ENCODE measurements at regions not wholly inside any gene's neighbourhood (a gene's known extent, or its start where the extent isn't known, plus 50 kb on each side); places are given as distances from the start of the nearest gene placed in this dataset.
"Not testable (repeated sequence)": the region's sequence is repeated elsewhere in the genome, so short reads cannot be mapped to it uniquely, and the experiment has no call there.

DNA sequence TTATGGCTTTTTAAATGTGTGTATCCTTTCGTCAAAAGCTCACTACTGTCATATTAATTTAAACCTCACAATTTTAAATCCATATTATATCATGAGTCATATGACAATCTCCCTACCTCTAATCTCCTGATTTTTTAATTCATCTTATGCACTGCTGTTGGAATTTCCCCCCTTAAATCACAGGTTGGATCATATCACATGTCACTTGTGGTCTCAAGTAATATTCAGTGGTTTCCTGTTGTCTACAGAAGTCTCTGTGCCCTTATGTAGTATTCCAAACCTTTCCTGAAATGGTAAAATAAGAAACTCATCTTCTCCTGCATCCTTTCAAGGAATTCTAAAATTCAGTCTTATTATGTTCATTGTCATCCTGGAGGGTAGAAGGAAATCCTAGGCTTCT lies 116.0 kb upstream of the CBLB start:
- intact Hi-C loops (cut with micrococcal nuclease), result no loop called here
- DNase-seq, result no peak
- CTCF ChIA-PET, result no interaction called here
- Mint-ChIP-seq H3K36me3 (ENCODE audit: low read depth) (peaks cover 4% of the 10 kb centered on the region), H3K27ac (no peak overlapping the region), H3K4me3 (no peak overlapping the region), H3K4me1 (ENCODE audit: low read depth) (peaks cover 29% of the 10 kb centered on the region), H3K9me3 (peaks cover 11% of the 10 kb centered on the region), H3K27me3 (ENCODE audit: low read depth) (no peaks in the 10 kb centered on the region)

- Mint-ChIP-seq H3K4me1 (ENCODE audit: low read depth) (peaks cover 29% of the 10 kb centered on the region), H3K9me3 (peaks cover 14% of the 10 kb centered on the region)
- H3K27ac Mint-ChIP-seq; H3K27me3 Mint-ChIP-seq (ENCODE audit: low read depth); H3K4me3 Mint-ChIP-seq; intact Hi-C loops (cut with micrococcal nuclease); DNase-seq; CTCF ChIA-PET; H3K36me3 Mint-ChIP-seq (ENCODE audit: low read depth): not testable (repeated sequence)
Observed at GRCh38 chr3:105986343-105986742, 117.5 kb upstream of the CBLB start.

DNA sequence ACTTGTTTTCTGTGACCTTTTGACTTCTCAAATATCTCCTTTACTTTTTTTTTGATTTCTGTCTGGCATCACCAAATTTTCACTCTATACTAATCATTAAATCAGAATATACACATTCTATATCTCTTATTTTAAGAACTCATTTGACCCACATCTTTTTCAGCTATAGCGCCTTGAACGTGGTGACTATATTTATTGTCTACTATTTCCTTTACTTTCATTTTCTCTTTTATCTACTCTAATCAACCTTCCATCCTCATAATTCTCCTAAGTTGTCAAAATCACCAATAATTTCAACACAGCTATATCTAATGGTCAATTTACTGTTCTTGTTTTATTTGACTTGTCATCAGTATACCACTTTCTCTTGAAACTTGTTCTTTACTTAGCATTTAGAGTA lies 119.0 kb upstream of the CBLB start:
- no peak overlapping the region for H3K4me3 Mint-ChIP-seq
- intact Hi-C loops (cut with micrococcal nuclease), result no loop called here
- peaks cover 29% of the 10 kb centered on the region for H3K4me1 Mint-ChIP-seq (ENCODE audit: low read depth)
- H3K36me3 Mint-ChIP-seq (ENCODE audit: low read depth), result peaks cover 7% of the 10 kb centered on the region
- CTCF ChIA-PET, result no interaction called here
- DNase-seq, result no peak
- no peak overlapping the region for H3K27ac Mint-ChIP-seq
- no peaks in the 10 kb centered on the region for H3K27me3 Mint-ChIP-seq (ENCODE audit: low read depth)
- peaks cover 18% of the 10 kb centered on the region for H3K9me3 Mint-ChIP-seq

DNA sequence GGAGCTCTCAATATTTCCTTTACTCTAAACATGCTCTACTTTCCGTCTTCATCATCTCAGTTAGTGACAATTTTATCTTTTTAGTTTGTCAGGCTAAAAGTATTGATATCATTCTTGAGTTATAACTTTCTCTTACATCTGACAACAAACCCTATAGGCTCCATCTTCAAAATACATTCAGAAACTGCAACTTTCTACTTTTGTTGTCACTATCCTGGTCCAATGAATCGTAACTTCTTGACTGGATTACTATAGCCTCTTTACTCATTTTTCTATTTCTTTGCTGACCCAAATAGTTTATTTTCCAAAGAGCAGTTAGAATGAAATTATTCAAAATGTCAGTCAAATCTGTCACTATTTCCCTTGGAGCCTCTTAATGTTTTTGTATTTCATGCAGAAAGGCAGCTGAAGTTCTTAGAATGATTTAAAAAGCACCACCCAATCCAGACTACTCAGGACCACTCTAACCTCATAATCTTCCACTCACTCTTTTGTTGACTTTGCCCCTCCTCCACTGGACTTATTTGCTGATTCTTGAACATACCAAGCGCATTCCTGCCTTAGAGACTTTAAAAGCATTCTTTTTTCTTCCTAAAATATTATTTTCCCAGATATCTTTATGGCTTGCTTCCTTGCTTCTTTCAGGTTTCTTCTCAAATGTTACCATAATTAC lies 119.9 kb upstream of the CBLB start:
- Mint-ChIP-seq H3K27ac (peak overlapping the region; percentile 5), H3K4me3 (no peak overlapping the region), H3K4me1 (ENCODE audit: low read depth) (peaks cover 29% of the 10 kb centered on the region), H3K36me3 (ENCODE audit: low read depth) (peaks cover 5% of the 10 kb centered on the region), H3K27me3 (ENCODE audit: low read depth) (no peaks in the 10 kb centered on the region), H3K9me3 (peaks cover 15% of the 10 kb centered on the region)
- CTCF ChIA-PET, result no interaction called here
- intact Hi-C loops (cut with micrococcal nuclease), result no loop called here
- no peak for DNase-seq

- no peaks in the 10 kb centered on the region for H3K27me3 Mint-ChIP-seq (ENCODE audit: low read depth)
- peaks cover 8% of the 10 kb centered on the region for H3K36me3 Mint-ChIP-seq (ENCODE audit: low read depth)
- no peak overlapping the region for H3K4me3 Mint-ChIP-seq
- DNase-seq, result no peak
- intact Hi-C loops (cut with micrococcal nuclease), result no loop called here
- peaks cover 23% of the 10 kb centered on the region for H3K9me3 Mint-ChIP-seq
- CTCF ChIA-PET, result no interaction called here
- H3K4me1 Mint-ChIP-seq (ENCODE audit: low read depth), result peaks cover 3% of the 10 kb centered on the region
- H3K27ac Mint-ChIP-seq, result no peak overlapping the region
Observed at GRCh38 chr3:105996781-105997180, 128.0 kb upstream of the CBLB start.

DNA sequence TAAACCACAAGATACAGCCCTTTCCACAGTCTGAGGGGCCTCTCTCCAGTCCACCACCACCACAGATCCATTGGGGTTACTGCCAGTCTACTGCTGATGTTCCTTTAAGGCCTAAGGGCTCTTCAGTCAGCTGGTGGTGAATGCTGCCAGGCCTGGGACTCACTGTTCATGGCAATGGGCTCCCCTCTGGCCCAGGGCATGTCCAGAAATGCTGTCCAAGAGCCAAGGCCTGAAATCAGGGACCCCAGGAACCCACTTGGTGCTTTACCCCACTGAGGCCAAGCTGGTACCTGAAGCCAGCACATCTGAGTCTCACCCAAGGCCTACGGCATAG lies 128.6 kb upstream of the CBLB start:
- DNase-seq, result no peak
- Mint-ChIP-seq H3K27me3 (ENCODE audit: low read depth) (no peaks in the 10 kb centered on the region), H3K4me1 (ENCODE audit: low read depth) (peaks cover 3% of the 10 kb centered on the region), H3K27ac (no peak overlapping the region), H3K9me3 (peaks cover 22% of the 10 kb centered on the region), H3K36me3 (ENCODE audit: low read depth) (peaks cover 8% of the 10 kb centered on the region), H3K4me3 (no peak overlapping the region)
- CTCF ChIA-PET, result no interaction called here
- intact Hi-C loops (cut with micrococcal nuclease), result no loop called here

DNA sequence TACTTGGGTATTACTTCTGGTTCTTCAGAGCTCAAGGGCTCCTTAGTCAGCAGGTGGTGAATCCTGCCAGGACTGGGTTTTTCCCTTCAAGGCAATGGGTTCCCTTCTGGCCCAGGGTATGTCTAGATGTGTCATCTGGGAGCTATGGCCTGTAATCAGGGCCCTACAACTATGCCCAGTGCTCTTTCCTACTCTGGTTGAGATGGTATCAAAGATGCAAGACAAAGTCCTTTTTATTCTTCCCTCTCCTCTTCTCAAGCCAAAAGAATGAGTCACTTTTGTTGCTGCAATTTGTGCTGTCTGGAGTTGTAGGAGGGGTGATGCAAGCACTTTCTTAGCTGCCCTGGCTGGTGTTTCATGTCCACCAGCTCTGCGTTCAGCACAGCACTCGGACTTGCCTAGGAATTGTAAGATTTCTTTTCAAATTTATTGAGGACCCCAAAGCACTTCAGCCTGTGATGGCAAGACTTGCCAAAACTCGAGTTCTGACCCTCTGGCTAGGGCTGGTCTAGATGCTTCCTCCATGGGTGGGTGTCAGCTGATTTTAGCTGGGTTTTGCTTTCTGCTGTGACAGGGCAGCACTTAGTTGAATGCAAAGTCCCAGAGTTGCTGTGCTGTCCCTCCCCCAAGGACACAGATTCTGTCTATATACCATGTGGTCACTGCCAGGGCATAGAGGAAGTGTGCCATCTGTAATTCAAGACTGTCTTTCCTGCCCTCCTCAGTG lies 129.2 kb upstream of the CBLB start:
- intact Hi-C loops (cut with micrococcal nuclease), result no loop called here

GRCh38 chr3:105999856-106000255 lies 131.0 kb upstream of the CBLB start:
- Mint-ChIP-seq H3K4me1 (ENCODE audit: low read depth) (peaks cover 12% of the 10 kb centered on the region), H3K4me3 (no peak overlapping the region), H3K9me3 (peaks cover 19% of the 10 kb centered on the region), H3K36me3 (ENCODE audit: low read depth) (peaks cover 4% of the 10 kb centered on the region), H3K27me3 (ENCODE audit: low read depth) (no peaks in the 10 kb centered on the region), H3K27ac (no peak overlapping the region)
- no peak for DNase-seq
- CTCF ChIA-PET, result no interaction called here
- intact Hi-C loops (cut with micrococcal nuclease), result no loop called here

More for the DNA sequence above, 129.2 kb upstream of the CBLB start:
- H3K36me3 Mint-ChIP-seq (ENCODE audit: low read depth), result peaks cover 7% of the 10 kb centered on the region
- H3K27ac Mint-ChIP-seq, result no peak overlapping the region
- no peaks in the 10 kb centered on the region for H3K27me3 Mint-ChIP-seq (ENCODE audit: low read depth)
- DNase-seq, result peak; percentile 26
- H3K4me3 Mint-ChIP-seq, result no peak overlapping the region
- peaks cover 3% of the 10 kb centered on the region for H3K4me1 Mint-ChIP-seq (ENCODE audit: low read depth)
- CTCF ChIA-PET, result no interaction called here
- peaks cover 19% of the 10 kb centered on the region for H3K9me3 Mint-ChIP-seq

DNA sequence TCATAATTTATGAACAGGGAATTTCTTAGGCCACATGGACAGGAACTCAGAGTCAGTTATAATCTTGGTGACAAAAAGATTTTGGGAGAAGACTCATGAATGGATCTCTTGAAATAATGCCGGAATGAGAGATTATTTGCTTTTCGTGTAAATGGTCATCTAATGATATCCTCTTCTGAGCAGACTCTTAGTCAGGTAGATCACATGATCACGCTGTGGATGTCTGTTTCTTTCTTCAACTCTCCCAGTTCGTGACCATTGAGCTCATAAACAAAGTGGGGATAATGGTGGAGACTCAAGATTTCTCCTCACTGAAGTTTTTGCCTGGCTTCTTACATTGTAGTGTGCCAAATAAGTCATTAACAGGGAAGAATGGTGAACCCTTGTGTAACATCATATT lies 133.1 kb upstream of the CBLB start:
- peaks cover 12% of the 10 kb centered on the region for H3K4me1 Mint-ChIP-seq (ENCODE audit: low read depth)
- H3K36me3 Mint-ChIP-seq (ENCODE audit: low read depth), result peaks cover 4% of the 10 kb centered on the region
- H3K27me3 Mint-ChIP-seq (ENCODE audit: low read depth), result no peaks in the 10 kb centered on the region
- H3K4me3 Mint-ChIP-seq, result no peak overlapping the region
- H3K27ac Mint-ChIP-seq, result no peak overlapping the region
- CTCF ChIA-PET, result interaction anchor here (0.6 kb wide), 1 partner anchor 182 kb away, joined by 3 read pairs; no protein-coding TSS in a partner anchor
- H3K9me3 Mint-ChIP-seq, result peaks cover 12% of the 10 kb centered on the region
- no peak for DNase-seq
- intact Hi-C loops (cut with micrococcal nuclease), result no loop called here

- Mint-ChIP-seq H3K27ac (no peak overlapping the region), H3K4me1 (ENCODE audit: low read depth) (peaks cover 25% of the 10 kb centered on the region), H3K9me3 (peaks cover 12% of the 10 kb centered on the region), H3K36me3 (ENCODE audit: low read depth) (peaks cover 11% of the 10 kb centered on the region), H3K4me3 (no peak overlapping the region), H3K27me3 (ENCODE audit: low read depth) (no peaks in the 10 kb centered on the region)
- CTCF ChIA-PET, result no interaction called here
- DNase-seq, result no peak
- intact Hi-C loops (cut with micrococcal nuclease), result no loop called here
Observed at GRCh38 chr3:106004137-106004681, 135.4 kb upstream of the CBLB start.

DNA sequence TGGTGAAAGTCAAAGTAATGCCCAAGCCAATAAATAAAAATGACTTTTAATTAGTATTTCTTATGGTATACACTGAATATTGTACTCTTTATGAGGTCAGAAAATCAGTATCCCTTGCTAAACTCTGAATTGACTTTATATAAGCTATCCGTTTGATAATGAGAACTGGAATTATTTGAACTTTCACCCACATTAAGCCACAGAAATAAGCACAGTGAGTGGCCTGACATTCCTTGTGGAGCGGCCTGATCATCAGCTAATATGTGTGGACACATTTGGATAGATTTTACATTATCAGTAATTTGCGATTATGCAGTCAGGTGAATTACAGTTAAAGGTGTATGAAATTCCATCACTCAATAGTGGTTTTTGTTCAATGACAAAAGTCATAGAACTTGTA lies 136.0 kb upstream of the CBLB start:
- no peak overlapping the region for H3K27ac Mint-ChIP-seq
- intact Hi-C loops (cut with micrococcal nuclease), result no loop called here
- peaks cover 8% of the 10 kb centered on the region for H3K36me3 Mint-ChIP-seq (ENCODE audit: low read depth)
- peaks cover 31% of the 10 kb centered on the region for H3K4me1 Mint-ChIP-seq (ENCODE audit: low read depth)
- CTCF ChIA-PET, result interaction anchor here (0.6 kb wide), 1 partner anchor 168 kb away, joined by 5 read pairs; no protein-coding TSS in a partner anchor
- H3K4me3 Mint-ChIP-seq, result no peak overlapping the region
- no peaks in the 10 kb centered on the region for H3K27me3 Mint-ChIP-seq (ENCODE audit: low read depth)
- DNase-seq, result no peak
- peaks cover 11% of the 10 kb centered on the region for H3K9me3 Mint-ChIP-seq

DNA sequence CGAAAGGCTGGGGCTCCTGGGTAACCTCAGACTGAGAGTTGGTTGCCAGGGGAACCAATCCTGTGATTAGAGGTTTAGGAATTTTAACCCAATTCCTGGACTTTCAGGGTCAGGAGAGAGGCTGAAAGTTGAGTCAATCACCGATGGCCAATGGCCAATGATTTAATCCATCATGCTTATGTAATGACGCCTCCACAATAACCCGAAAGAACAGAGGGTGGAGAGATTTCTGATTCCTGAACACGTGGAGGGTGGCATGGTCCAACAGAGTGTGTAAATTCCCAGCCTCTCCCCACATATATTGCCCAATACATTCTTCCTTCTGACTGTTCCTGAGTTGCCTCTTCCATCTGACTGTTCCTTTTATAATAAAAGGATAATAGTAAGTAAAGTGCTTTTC lies 137.2 kb upstream of the CBLB start:
- intact Hi-C loops (cut with micrococcal nuclease), result no loop called here
- peaks cover 43% of the 10 kb centered on the region for H3K4me1 Mint-ChIP-seq (ENCODE audit: low read depth)
- CTCF ChIA-PET, result no interaction called here
- H3K4me3 Mint-ChIP-seq, result no peak overlapping the region
- DNase-seq, result no peak
- H3K9me3 Mint-ChIP-seq, result peaks cover 9% of the 10 kb centered on the region
- no peak overlapping the region for H3K27ac Mint-ChIP-seq
- H3K36me3 Mint-ChIP-seq (ENCODE audit: low read depth), result peaks cover 7% of the 10 kb centered on the region
- no peaks in the 10 kb centered on the region for H3K27me3 Mint-ChIP-seq (ENCODE audit: low read depth)

- Mint-ChIP-seq H3K4me1 (ENCODE audit: low read depth) (peaks cover 49% of the 10 kb centered on the region), H3K36me3 (ENCODE audit: low read depth) (peaks cover 7% of the 10 kb centered on the region), H3K4me3 (no peak overlapping the region), H3K27me3 (ENCODE audit: low read depth) (no peaks in the 10 kb centered on the region), H3K9me3 (peaks cover 9% of the 10 kb centered on the region), H3K27ac (no peak overlapping the region)
- CTCF ChIA-PET, result no interaction called here
- intact Hi-C loops (cut with micrococcal nuclease), result no loop called here
- no peak for DNase-seq
Observed at GRCh38 chr3:106006571-106006970, 137.8 kb upstream of the CBLB start.
